Stimulated activated CD8-positive, alpha-beta memory T cell treated with anti-CD3 and anti-CD28 coated beads, Interleukin-15, amount 100 ng/mL, for 4 hours (primary cell): ENCODE measurements at regions not wholly inside any gene's neighbourhood (a gene's known extent, or its start where the extent isn't known, plus 50 kb on each side); places are given as distances from the start of the nearest gene placed in this dataset.
"Not testable (repeated sequence)": the region's sequence is repeated elsewhere in the genome, so short reads cannot be mapped to it uniquely, and the experiment has no call there.

ENCODE experiments used
- DNase-seq, 2 donors: peaks; one replicate each; pipeline ENCODE4 v3.0.0-alpha.2; 2020; ENCODE audit warnings: low read depth in 2 of 2

DNA sequence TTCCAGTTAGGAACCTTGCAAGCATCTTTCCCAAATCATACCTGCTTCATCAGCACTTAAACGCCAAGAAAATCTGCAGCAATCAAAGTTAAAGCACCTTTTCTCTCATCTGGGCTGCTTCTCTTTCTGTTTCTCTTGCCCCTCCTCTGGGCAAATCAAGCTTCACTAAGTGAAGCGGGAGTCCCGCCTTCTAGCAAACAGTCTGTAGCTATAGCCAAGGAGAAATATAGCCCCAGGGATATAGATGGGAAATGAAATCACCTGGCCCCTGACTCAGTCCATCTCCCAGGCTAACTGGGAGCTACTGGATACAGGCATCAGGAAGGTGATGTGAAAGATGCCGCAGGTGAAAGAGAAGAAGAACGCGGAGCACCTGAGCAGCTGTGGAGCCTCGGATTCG is 481.9 kb downstream of the C6orf118 start:
- no peak for DNase-seq

DNA sequence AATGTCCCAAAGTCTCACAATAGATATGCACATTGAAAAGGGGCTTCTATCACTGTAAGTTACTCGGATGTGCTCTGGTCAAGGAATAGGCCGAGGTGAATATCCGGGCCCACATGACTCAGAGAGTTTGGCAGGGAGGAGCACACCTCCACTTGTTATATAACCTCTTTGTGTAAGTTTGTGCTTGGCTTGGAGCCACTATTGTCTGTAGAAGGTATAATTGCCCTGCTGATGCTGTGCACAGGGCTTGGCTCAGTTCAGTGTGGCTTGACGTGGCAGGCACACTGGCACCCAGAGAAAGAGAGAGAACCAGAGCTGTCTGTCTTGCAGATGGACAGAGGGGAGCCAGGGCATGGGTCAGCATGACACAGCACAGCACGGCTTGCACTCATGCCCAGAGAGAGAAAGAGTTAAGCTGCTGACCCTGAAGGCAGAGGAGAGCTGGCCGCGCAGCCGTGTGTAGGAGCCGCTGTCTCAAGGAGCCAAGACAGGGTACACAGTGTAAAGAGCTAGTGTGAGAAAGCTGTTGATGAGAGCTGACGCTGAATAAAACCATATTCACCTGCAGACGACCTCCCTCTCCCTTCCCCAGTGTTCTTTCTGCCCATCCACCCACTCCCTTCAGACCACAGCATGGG is 482.5 kb downstream of the C6orf118 start:
- no peak for DNase-seq

DNA sequence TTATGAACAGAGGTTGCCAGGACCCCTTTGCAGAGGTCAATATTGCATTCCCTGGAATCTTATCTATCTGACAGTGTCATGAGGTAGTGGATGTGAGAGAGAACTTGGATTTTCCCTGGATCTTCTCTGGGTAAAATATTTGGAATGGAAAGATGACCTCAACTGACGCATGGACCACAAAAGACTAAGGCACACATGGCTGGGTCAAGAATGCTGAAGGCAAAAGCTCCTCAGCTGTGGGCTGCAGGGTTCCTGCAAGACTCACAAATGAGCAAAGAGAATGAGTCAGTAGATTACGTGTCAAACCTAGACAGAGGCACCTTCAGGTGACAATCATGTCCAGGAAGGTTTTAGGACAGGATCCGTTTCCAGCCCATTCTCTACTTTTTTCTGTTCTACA is 484.0 kb downstream of the C6orf118 start:
- no peak for DNase-seq

DNA sequence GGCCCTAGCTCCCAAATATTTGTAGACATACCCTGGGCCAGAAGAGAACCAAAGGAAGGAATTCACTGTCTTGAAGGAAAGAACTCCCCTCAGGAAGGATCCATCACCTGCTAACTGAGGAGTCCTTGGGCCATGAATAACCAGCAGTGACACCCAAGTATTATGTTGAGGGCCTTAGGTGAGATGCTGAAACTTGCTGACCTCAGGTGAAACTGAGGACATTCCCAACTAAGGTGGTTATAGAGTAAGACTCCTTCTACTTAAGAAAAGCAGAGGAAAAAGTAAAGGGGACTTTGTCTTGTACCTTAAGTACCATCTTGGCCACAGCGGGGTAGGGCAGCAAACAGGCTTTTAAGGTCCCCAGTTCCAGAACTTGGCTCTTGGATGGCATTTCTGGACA is 491.7 kb downstream of the C6orf118 start:
- no peak for DNase-seq

DNA sequence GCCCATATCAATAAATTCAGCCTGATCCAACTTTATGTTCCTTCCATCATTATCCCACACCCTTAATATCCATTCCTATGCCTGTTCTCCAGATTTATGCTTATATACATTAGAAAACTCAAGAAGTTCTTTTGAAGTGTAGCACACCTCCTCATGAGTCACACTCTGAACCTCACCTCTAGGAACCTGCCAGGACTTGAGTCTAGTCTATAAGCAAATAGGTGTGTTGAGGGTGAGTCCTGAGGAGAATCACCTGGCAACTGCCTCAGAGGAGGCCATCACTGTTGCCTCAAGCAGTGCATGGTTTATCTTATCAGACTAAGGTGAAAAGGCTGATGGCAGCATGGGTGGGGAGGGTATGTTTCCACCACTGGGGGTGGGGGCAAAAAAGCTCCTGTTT is 496.7 kb downstream of the C6orf118 start:
- no peak for DNase-seq

DNA sequence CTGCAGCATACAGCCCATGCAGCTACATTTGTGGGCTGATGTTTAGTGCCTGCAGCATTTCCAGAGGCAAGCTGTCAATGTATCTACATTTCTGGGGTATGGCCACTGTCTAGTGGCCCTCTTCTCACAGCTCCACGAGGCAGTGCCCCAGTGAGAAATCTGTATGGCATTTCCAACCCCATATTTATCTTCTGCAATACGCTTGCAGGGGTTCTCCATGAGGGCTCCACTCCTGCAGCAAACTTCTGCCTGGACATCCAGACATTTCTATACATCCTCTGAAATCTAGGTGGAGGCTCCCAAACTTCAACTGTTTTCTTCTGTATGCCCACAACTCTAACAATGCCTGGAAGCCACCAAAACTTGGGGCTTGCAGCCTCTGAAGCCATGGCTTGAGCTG is 502.3 kb downstream of the C6orf118 start:
- no peak for DNase-seq

DNA sequence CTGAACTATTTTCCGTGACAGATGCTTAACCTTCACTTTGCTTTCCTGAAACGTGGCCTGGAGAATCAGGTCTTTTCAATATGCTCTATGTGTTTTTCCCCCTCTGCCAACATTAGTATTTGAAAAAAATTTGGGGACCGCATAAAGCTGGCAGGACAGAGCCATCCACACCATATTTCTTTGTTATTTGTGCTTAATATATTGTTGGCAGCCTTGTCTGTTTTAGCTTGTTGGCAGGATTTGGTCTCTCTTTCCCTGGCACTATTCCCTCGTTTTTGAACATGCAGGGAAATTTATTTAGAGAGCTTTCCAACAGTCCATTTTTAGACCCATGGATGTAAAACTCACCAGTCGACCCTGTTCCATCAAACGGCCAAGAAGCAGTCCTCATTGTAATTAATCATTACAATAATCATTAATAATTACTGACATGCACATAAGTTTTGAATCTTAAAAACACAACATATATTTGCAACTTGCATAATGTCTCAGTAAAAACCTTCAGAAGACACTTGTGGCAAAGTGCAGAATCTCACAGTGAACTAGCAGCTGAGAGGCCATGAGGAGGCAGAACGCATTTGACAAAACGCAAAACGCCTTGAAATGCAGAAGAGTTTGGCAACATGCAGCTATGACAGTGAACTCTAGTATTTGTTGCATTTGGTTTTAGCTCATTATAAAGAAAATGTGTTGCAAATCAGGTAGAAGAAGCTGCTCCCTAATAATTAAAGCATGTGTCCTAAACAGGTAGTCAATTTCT is 514.2 kb downstream of the C6orf118 start:
- DNase-seq, result no peak

DNA sequence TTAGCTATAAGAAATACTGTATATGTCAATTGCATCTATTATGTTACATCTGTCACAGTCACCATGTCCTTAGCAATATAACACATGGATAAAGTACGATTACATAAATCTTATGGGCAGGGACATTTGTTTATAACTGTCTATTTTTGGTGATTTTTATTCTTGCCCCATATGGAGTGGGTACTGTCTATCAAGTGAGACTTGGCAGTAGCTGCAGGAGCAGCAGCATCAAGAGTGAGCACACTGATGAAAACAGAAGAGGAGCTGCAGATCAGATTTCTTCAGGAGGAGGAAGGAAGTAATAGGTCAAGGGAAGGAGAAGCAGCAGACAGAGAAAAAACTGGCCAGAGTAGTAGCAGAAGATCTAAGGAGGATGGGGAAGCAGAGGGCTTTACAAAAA is 516.7 kb downstream of the C6orf118 start:
- DNase-seq, result no peak

DNA sequence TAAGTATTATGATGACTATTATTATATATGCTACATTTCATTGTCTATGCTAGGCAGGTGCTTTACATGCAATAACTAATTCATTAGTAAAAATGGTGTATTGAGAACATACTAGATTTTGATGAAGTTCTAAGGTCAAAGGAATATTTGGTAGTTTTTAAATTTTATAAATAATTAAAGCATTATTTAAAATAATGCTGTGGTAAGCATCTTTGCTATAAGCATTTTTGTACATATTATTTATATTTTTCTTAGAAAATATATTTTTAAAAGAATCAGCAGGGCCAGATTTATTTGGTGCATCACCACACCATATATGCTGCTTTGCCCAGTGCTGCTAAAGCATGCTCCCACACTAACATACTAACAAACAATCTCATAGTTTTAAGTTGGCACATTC is 517.9 kb downstream of the C6orf118 start:
- DNase-seq, result no peak

DNA sequence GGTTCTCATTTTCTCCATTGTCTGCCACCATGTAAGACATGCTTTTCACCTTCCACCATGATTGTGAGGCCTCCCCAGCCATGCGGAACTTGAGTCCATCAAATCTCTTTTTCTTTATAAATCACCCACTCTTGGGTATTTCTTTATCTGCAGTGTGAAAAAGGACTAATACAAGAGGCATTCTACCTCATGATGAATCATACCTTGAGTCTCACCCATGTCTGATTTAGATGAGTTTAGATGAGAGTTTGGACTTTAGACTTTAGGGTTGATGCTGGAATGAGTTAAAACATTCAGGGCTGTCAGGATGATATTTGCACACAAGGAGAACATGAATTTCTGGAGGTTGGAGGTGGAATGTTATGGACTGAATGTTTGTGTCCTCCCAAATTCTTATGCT is 545.6 kb downstream of the C6orf118 start:
- DNase-seq, result no peak

DNA sequence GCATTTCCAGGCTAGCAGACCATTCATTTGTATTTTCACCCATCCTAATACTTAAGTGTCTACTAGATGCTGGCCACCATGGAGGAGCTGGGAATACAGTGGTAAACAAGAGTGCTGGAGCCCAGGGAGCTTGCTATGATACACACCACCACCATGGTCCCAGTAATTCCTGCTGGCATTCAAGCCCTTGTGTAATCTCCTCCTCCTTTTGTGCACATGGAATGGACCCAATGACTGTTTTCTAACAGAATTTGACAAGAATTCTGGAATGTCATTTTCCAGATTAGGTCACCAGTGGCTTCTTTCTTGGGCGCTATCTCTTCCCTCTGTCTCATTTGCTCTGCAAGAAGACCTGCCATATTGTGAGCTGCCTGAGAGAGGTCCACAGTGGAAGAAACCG is 552.0 kb downstream of the C6orf118 start:
- DNase-seq, result no peak

DNA sequence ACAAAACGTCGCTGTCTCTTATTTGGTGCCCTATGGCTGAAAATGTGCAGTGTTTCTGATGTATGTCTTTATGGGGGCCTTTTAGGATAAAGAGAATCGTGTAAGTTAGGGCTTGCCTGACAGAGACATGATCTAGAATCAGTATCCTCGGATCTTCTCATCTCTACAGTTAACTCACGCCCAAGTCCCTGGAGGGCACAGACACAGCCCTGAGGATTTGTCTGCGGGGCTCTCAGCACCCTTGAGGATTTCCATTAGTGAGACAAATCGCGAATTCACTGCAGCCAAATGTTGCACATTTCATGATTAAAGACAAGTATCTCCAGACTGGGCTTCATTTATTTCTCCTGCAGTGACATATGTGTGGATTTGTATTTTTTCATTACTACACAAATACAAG is 552.7 kb downstream of the C6orf118 start:
- no peak for DNase-seq

DNA sequence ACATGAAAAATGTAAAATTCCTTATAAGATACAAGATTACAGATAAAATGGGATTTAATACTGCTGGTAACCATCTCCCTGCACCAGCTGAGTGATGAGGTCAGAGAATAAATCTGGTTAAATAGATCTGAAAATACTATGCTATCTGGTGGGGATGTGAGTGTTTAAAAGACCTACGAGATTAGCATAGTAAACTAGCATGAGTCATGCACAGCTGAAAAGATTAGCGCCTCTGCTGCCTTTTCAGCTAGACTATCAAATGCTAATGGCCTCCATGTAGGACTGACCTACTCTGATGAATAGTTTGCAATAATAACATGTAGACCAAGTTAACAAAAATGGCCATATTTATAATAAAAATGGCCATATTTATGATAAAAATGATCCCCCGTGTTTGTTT is 553.3 kb downstream of the C6orf118 start:
- no peak for DNase-seq

DNA sequence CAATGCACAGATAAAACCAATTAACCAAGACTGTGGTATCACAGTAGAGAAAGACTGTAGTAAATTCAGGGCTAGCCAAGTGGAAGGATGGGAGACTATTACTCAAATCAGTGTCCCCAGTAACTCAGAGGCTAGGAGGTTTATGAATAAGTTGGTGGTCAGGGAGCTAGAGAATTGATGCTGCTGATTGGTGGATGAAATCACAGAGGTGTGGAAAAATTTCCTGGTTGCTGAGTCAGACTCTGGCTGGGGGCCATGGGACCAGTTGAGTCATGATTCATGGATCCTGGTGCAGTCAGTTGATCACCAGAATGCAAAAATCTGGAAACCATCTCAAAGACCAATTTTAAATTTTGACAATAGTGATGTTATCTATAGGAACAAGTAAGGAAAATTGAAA is 555.9 kb downstream of the C6orf118 start:
- no peak for DNase-seq

DNA sequence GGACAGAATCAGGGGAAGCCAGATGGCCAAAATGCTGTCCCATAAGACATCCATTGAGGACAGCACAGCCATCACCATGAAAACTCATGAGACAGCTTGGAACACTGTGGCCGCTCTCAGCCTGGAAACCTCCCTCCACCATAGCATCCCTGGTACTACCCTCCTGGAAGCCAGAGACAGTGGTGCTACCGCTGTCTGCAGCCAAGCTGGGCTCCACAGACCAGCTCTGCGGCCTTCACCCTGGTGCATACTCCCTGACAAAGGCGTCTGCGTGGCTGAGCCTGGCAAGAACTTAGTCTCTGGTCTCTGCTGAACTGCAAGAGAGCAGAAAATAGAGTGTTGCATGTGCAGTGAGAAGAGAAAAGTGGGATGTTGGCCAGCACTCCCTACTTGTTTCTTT is 558.0 kb downstream of the C6orf118 start:
- DNase-seq, result no peak

DNA sequence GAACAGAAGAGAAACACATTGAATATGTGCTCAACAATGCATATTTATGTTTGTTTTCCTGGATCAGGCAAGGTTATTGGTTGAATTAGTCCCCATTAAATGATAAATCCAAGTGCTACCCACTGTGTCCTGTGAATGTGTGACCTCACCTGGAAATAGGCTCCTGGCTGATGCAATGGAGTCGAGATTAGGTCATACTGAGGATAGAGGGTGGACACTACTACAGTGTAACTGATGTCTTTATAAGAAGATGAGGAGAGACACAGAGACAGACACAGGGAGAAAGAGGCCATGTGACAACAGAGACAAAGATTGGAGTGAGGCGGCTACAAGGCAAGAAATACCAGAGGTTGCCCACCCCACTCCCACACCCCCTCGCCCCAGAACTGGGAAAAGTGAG is 559.3 kb downstream of the C6orf118 start:
- DNase-seq, result no peak

DNA sequence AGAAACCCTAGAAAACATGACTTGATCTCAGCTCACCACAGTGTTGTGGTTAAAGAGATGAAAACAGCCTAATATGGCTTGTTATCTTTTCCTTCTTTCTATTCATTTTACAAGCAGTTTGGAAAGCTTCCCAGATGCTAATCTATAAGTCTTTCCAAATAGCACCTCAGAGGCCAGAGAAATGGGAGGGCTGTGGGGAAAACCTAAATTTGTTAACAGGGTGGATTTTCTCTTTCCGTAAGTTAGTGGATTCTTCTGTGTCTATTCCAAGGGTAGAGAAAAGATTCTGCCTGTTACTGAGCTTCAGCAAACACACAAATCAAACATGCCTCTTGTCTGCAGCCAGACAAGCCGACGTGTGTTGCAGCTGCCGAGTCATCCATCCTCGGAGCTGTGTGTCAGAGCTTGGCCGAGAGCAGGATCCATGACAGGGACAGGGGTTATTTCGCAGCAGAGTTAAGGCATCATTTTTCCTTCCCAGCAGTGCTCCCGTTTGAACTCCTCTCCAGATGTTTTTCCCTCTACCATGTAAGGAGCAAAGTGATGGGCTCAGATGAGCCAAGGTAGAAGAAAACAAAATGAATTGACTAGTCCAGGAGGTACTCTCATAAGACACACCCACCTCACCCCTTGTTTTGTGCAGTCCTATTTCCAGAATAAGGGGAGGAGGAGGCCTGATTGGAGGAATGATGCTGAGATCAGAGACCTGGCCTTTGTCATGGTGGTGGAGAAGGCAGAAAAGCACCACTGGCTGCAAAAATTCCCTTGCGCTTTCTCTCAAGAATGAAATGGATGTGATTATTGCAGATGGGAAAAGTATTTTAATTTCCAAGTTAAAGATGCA is 560.0 kb downstream of the C6orf118 start:
- no peak for DNase-seq

DNA sequence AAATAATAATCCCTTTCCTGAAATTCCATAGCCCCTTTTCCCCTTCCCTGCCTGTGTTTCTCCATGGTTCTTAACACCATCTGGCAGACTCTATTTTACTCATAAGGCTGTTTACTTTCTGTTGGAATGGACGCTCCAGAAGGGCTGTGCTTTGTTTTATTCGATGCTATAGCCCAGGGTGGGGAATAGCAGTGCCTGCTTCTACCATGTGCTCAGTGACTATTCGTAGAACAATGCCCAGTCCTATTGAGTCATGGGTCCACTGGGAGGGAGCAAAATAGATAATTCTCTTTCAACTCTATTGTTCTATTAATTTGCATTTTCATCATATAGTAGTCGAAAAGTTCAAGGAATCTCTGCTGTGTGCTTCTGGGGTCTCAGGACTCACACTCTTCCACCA is 565.1 kb downstream of the C6orf118 start:
- DNase-seq, result no peak

DNA sequence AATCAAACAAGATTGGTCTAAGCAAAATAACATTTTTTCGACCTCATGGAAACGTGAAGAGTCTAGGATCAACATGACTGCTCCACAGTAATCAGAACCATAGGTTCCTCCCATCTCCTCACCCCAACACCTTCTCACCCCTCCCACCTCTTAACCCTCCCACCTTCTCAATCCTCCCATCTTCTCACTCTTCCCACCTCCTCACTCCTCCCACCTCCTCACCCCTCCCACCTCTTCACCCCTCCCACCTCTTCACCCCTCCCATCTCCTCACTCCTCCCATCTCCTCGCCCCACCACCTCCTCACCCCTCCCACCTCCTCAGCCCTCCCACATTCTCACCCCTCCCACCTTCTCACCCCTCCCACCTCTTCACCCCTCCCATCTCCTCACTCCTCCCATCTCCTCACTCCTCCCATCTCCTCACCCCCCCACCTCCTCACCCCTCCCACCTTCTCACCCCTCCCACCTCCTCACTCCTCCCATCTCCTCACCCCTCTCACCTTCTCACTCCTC is 567.4 kb downstream of the C6orf118 start:
- no peak for DNase-seq

DNA sequence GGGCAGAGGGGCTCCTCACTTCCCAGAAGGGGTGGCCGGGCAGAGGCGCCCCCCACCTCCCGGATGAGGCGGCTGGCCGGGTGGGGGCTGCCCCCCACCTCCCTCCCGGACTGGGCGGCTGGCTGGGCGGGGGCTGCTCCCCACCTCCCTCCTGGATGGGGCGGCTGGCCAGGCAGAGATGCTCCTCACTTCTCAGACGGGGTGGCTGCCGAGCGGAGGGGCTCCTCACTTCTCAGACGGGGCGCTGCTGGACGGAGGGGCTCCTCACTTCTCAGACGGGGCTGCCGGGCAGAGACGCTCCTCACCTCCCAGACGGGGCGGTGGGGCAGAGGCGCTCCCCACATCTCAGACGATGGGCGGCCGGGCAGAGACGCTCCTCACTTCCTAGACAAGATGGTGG is 573.3 kb downstream of the C6orf118 start:
- DNase-seq, result not testable (repeated sequence)

DNA sequence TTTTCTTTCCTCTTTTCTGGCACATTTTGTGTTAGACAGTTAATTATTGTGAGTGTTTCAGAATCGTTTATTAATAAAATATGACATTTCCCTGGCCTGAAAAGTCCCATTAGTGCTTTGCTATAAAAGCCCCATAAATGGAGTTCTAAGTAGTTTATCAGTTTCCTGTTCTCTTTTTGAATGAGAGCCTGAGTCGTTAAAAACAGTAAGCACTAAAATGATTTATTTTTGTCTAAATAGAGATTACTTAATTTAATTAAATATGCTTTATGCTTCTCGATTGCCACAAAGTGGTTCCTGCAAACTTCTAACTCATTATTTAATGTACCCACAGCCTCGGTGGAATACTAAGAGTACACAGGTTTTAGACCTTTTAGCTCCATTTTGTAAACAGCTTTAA is 577.9 kb downstream of the C6orf118 start:
- DNase-seq, result no peak

DNA sequence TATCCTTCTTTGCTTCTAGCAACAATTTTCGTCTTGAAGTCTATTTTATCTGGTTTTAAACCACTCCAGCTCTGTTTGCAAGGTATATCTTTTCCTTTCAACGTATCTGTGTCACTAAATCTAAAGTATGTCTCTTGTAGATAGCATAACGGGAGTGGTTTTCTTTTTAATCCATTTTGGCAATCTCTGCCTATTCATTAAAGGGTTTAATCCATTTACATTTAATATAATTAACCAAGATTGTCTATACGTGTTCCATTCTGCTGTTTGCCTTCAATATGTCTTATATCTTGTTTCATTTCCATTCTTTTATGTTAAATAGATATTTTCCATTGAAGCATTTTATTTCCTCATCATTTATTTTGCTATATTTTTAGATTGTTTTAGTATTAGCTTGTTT is 587.9 kb downstream of the C6orf118 start:
- no peak for DNase-seq

DNA sequence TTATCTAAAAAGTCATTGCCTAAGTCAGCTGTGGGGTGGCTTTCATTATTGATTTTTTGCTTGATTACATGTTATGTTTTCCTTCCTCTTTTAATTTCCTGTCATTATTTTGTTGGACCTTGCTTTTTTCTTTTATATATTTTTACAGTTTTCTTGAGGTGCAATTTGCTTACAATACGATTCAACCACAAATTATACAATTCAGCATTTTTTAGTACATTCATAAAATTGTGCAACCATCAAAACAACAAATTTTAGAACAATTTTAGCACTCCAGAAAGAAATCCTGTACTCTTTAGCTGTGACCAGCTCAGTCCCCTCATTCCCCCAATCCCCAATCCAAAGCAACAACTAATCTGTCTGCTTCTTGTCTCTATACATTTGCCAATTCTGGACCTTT is 608.9 kb downstream of the C6orf118 start:
- no peak for DNase-seq
